ENCODE measurements at regions not wholly inside any gene's neighbourhood (a gene's known extent, or its start where the extent isn't known, plus 50 kb on each side); places are given as distances from the start of the nearest gene placed in this dataset.
"Not testable (repeated sequence)": the region's sequence is repeated elsewhere in the genome, so short reads cannot be mapped to it uniquely, and the experiment has no call there.

GRCh38 chr13:42420304-42420703, 148.4 kb downstream of the AKAP11 start:
- no peaks in the 10 kb centered on the region for H3K36me3 ChIP-seq (replicated peaks; ENCODE audit: insufficient read depth, low read depth)
- no peaks in the 10 kb centered on the region for H3K4me1 ChIP-seq (ENCODE audit: insufficient read depth)
- no peaks in the 10 kb centered on the region for H3K27me3 ChIP-seq
- no peak overlapping the region for H3K4me3 ChIP-seq
- no peaks in the 10 kb centered on the region for H3K79me2 ChIP-seq
- no peak overlapping the region for H3K4me2 ChIP-seq
- no peaks in the 10 kb centered on the region for H3K9me3 ChIP-seq (ENCODE audit: low read depth)
- 85% methylated on average over 2 of the region's 2 CpGs for WGBS (ENCODE audit: low lambda C conversion rate, missing lambda C conversion rate)
- no peak for TF ChIP-seq EZH2 (IDR thresholded peaks at IDR 0.05; ENCODE audit: borderline replicate concordance)
- TF ChIP-seq CTCF (IDR thresholded peaks at IDR 0.05; ENCODE audit: poor library complexity), result no peak
- no peak for TF ChIP-seq EZH2phosphoT487 (IDR thresholded peaks at IDR 0.05; ENCODE audit: low read depth, severe bottlenecking, unreplicated experiment)
- no peak overlapping the region for H3K27ac ChIP-seq
- H3K9me2 ChIP-seq (replicated peaks; ENCODE audit: insufficient read depth), result no peaks in the 10 kb centered on the region
- H4K20me1 ChIP-seq (ENCODE audit: insufficient read depth, poor library complexity, severe bottlenecking), result no peaks in the 10 kb centered on the region
- no peak for DNase-seq (ENCODE audit: low spot score)
- H2AFZ ChIP-seq, result no peak overlapping the region

- Histone ChIP-seq H3K4me2 (no peak overlapping the region), H3K4me1 (ENCODE audit: insufficient read depth) (no peaks in the 10 kb centered on the region), H3K27me3 (no peaks in the 10 kb centered on the region), H3K9me2 (replicated peaks; ENCODE audit: insufficient read depth) (no peaks in the 10 kb centered on the region), H3K4me3 (no peak overlapping the region), H3K9me3 (ENCODE audit: low read depth) (no peaks in the 10 kb centered on the region), H3K27ac (no peak overlapping the region), H3K36me3 (replicated peaks; ENCODE audit: insufficient read depth, low read depth) (no peaks in the 10 kb centered on the region), H3K79me2 (no peaks in the 10 kb centered on the region), H2AFZ (no peak overlapping the region), H4K20me1 (ENCODE audit: insufficient read depth, poor library complexity, severe bottlenecking) (no peaks in the 10 kb centered on the region)
- no peak for DNase-seq (ENCODE audit: low spot score)
- TF ChIP-seq CTCF (IDR thresholded peaks at IDR 0.05; ENCODE audit: poor library complexity), result no peak
- TF ChIP-seq EZH2 (IDR thresholded peaks at IDR 0.05; ENCODE audit: borderline replicate concordance), result no peak
- no peak for TF ChIP-seq EZH2phosphoT487 (IDR thresholded peaks at IDR 0.05; ENCODE audit: low read depth, severe bottlenecking, unreplicated experiment)
- WGBS (ENCODE audit: low lambda C conversion rate, missing lambda C conversion rate), result 90% methylated on average over 2 of the region's 2 CpGs
Measured at GRCh38 chr13:42422681-42423080, 150.7 kb downstream of the AKAP11 start.

- Histone ChIP-seq H3K4me2 (no peak overlapping the region), H4K20me1 (ENCODE audit: insufficient read depth, poor library complexity, severe bottlenecking) (no peaks in the 10 kb centered on the region), H3K9me3 (ENCODE audit: low read depth) (no peaks in the 10 kb centered on the region), H3K4me3 (no peak overlapping the region), H3K27ac (no peak overlapping the region), H2AFZ (no peak overlapping the region), H3K9me2 (replicated peaks; ENCODE audit: insufficient read depth) (no peaks in the 10 kb centered on the region), H3K79me2 (no peaks in the 10 kb centered on the region), H3K36me3 (replicated peaks; ENCODE audit: insufficient read depth, low read depth) (no peaks in the 10 kb centered on the region), H3K4me1 (ENCODE audit: insufficient read depth) (no peaks in the 10 kb centered on the region), H3K27me3 (no peaks in the 10 kb centered on the region)
- no peak for DNase-seq (ENCODE audit: low spot score)
- TF ChIP-seq CTCF (IDR thresholded peaks at IDR 0.05; ENCODE audit: poor library complexity) (no peak), EZH2phosphoT487 (IDR thresholded peaks at IDR 0.05; ENCODE audit: low read depth, severe bottlenecking, unreplicated experiment) (no peak), EZH2 (IDR thresholded peaks at IDR 0.05; ENCODE audit: borderline replicate concordance) (no peak)
- 91% methylated on average over 2 of the region's 2 CpGs for WGBS (ENCODE audit: low lambda C conversion rate, missing lambda C conversion rate)
Measured at GRCh38 chr13:42424182-42424581, 149.8 kb upstream of the TNFSF11 start.

GRCh38 chr13:42445354-42445753, 128.6 kb upstream of the TNFSF11 start:
- 88% methylated on average over 1 of the region's 1 CpG for WGBS (ENCODE audit: low lambda C conversion rate, missing lambda C conversion rate)
- no peaks in the 10 kb centered on the region for H3K9me2 ChIP-seq (replicated peaks; ENCODE audit: insufficient read depth)
- no peak for DNase-seq (ENCODE audit: low spot score)

GRCh38 chr13:42446597-42446996, 127.4 kb upstream of the TNFSF11 start:
- not testable (repeated sequence) for H4K20me1 ChIP-seq (ENCODE audit: insufficient read depth, poor library complexity, severe bottlenecking); H3K27me3 ChIP-seq; H3K36me3 ChIP-seq (replicated peaks; ENCODE audit: insufficient read depth, low read depth); H3K79me2 ChIP-seq; H3K4me2 ChIP-seq; H3K9me2 ChIP-seq (replicated peaks; ENCODE audit: insufficient read depth); H3K9me3 ChIP-seq (ENCODE audit: low read depth); DNase-seq (ENCODE audit: low spot score); H3K27ac ChIP-seq; H2AFZ ChIP-seq; H3K4me3 ChIP-seq; H3K4me1 ChIP-seq (ENCODE audit: insufficient read depth)
- 83% methylated on average over 5 of the region's 5 CpGs for WGBS (ENCODE audit: low lambda C conversion rate, missing lambda C conversion rate)

More at GRCh38 chr13:42445354-42445753, 128.6 kb upstream of the TNFSF11 start:
- Histone ChIP-seq H3K79me2 (no peaks in the 10 kb centered on the region), H4K20me1 (ENCODE audit: insufficient read depth, poor library complexity, severe bottlenecking) (no peaks in the 10 kb centered on the region), H3K27me3 (no peaks in the 10 kb centered on the region), H3K4me1 (ENCODE audit: insufficient read depth) (no peaks in the 10 kb centered on the region), H3K36me3 (replicated peaks; ENCODE audit: insufficient read depth, low read depth) (no peaks in the 10 kb centered on the region), H2AFZ (no peak overlapping the region), H3K4me2 (no peak overlapping the region), H3K4me3 (no peak overlapping the region), H3K9me3 (ENCODE audit: low read depth) (peaks cover 6% of the 10 kb centered on the region), H3K27ac (no peak overlapping the region)
- TF ChIP-seq EZH2phosphoT487 (IDR thresholded peaks at IDR 0.05; ENCODE audit: low read depth, severe bottlenecking, unreplicated experiment) (no peak), EZH2 (IDR thresholded peaks at IDR 0.05; ENCODE audit: borderline replicate concordance) (no peak), CTCF (IDR thresholded peaks at IDR 0.05; ENCODE audit: poor library complexity) (no peak)

All from hepatocyte (in vitro differentiated cells).